HG02973 (cell line): ENCODE measurements at regions not wholly inside any gene's neighbourhood (a gene's known extent, or its start where the extent isn't known, plus 50 kb on each side); places are given as distances from the start of the nearest gene placed in this dataset.

ENCODE experiments used
- ATAC-seq: cut with Tn5 transposase; IDR thresholded peaks from one replicate; pipeline ENCODE4 v1.9.1; 2021; ENCODE audit warnings: moderate library complexity; ENCODE audit not compliant: unreplicated experiment

- ATAC-seq, result no peak
Measured at GRCh38 chr15:62459875-62460274, 294.8 kb upstream of the C2CD4B start.

GRCh38 chr15:62462268-62462667, 297.2 kb upstream of the C2CD4B start:
- ATAC-seq, result no peak

GRCh38 chr15:62462721-62463120, 297.6 kb upstream of the C2CD4B start:
- ATAC-seq, result no peak

GRCh38 chr15:62464705-62465104, 299.6 kb upstream of the C2CD4B start:
- no peak for ATAC-seq

- ATAC-seq, result no peak
Measured at GRCh38 chr15:62465173-62465572, 300.1 kb upstream of the C2CD4B start.

GRCh38 chr15:62469478-62469873, 304.4 kb upstream of the C2CD4B start:
- no peak for ATAC-seq

- no peak for ATAC-seq
Measured at GRCh38 chr15:62469874-62470688, 305.0 kb upstream of the C2CD4B start.

- ATAC-seq, result no peak
Measured at GRCh38 chr15:62472616-62473299, 307.7 kb upstream of the C2CD4B start.

GRCh38 chr15:62474021-62474770, 309.1 kb upstream of the C2CD4B start:
- no peak for ATAC-seq

GRCh38 chr15:62474771-62475124, 309.7 kb upstream of the C2CD4B start:
- no peak for ATAC-seq

GRCh38 chr15:62475591-62475990, 310.5 kb upstream of the C2CD4B start:
- no peak for ATAC-seq

- ATAC-seq, result no peak
Measured at GRCh38 chr15:62476163-62476562, 311.1 kb upstream of the C2CD4B start.

GRCh38 chr15:62477929-62478328, 312.8 kb upstream of the C2CD4B start:
- no peak for ATAC-seq

GRCh38 chr15:62482785-62483429, 317.8 kb upstream of the C2CD4B start:
- peak; percentile 71 for ATAC-seq

- no peak for ATAC-seq
Measured at GRCh38 chr15:62483814-62484213, 318.7 kb upstream of the C2CD4B start.

GRCh38 chr15:62485170-62485720, 320.2 kb upstream of the C2CD4B start:
- ATAC-seq, result no peak

GRCh38 chr15:62486041-62486440, 321.0 kb upstream of the C2CD4B start:
- ATAC-seq, result no peak

- no peak for ATAC-seq
Measured at GRCh38 chr15:62488387-62488786, 323.3 kb upstream of the C2CD4B start.

- no peak for ATAC-seq
Measured at GRCh38 chr15:62491642-62492041, 326.6 kb upstream of the C2CD4B start.

- ATAC-seq, result no peak
Measured at GRCh38 chr15:62492900-62493299, 327.8 kb upstream of the C2CD4B start.

- no peak for ATAC-seq
Measured at GRCh38 chr15:62494197-62494596, 329.1 kb upstream of the C2CD4B start.
